ENCODE measurements at regions not wholly inside any gene's neighbourhood (a gene's known extent, or its start where the extent isn't known, plus 50 kb on each side); places are given as distances from the start of the nearest gene placed in this dataset.

GRCh38 chr16:59758848-59759247, 1024.7 kb upstream of the GOT2 start:
- Histone ChIP-seq H3K27me3 (ENCODE audit: insufficient read depth, low read depth) (peaks cover 16% of the 10 kb centered on the region), H3K27ac (no peak overlapping the region), H3K9me2 (ENCODE audit: insufficient read depth) (no peaks in the 10 kb centered on the region), H3K4me1 (replicated peaks; ENCODE audit: insufficient read depth) (no peaks in the 10 kb centered on the region), H3F3A (ENCODE audit: insufficient read depth, low read depth) (no peaks in the 10 kb centered on the region), H3K79me2 (ENCODE audit: low read depth) (no peaks in the 10 kb centered on the region), H3K4me2 (no peak overlapping the region), H3K9me3 (ENCODE audit: insufficient read depth, low read depth) (no peaks in the 10 kb centered on the region), H4K20me1 (ENCODE audit: insufficient read depth) (no peaks in the 10 kb centered on the region; the same call in 1 of the 2 replicates), H2AFZ (no peak overlapping the region), H3K4me3 (no peak overlapping the region), H3K36me3 (ENCODE audit: low read depth) (no peaks in the 10 kb centered on the region)
- no TSS peak for BruUV-seq (replicated peaks)
- POLR2A ChIA-PET (ENCODE audit: unreplicated experiment), result no interaction called here
- peak in 1 of 2 experiments; percentile 35 for DNase-seq
- CTCF ChIA-PET, result no interaction called here
- TF ChIP-seq CTCF (conservative IDR thresholded peaks at IDR 0.05), result no peak
- no peak for TF ChIP-seq EZH2 (IDR thresholded peaks at IDR 0.05; ENCODE audit: low read depth)
- intact Hi-C loops (cut with micrococcal nuclease; ENCODE audit: unreplicated experiment), result no loop called here

- Histone ChIP-seq H3K79me2 (ENCODE audit: low read depth) (no peaks in the 10 kb centered on the region), H3K4me1 (replicated peaks; ENCODE audit: insufficient read depth) (no peaks in the 10 kb centered on the region), H3K9me2 (ENCODE audit: insufficient read depth) (no peaks in the 10 kb centered on the region), H4K20me1 (ENCODE audit: insufficient read depth) (no peaks in the 10 kb centered on the region; the same call in 1 of the 2 replicates), H3K36me3 (ENCODE audit: low read depth) (no peaks in the 10 kb centered on the region), H3K4me3 (no peak overlapping the region), H3K4me2 (no peak overlapping the region), H3K27me3 (ENCODE audit: insufficient read depth, low read depth) (peaks cover 16% of the 10 kb centered on the region), H3F3A (ENCODE audit: insufficient read depth, low read depth) (no peaks in the 10 kb centered on the region), H3K27ac (no peak overlapping the region), H3K9me3 (ENCODE audit: insufficient read depth, low read depth) (no peaks in the 10 kb centered on the region), H2AFZ (no peak overlapping the region)
- ChIA-PET CTCF (no interaction called here), POLR2A (ENCODE audit: unreplicated experiment) (no interaction called here)
- no TSS peak for BruUV-seq (replicated peaks)
- TF ChIP-seq CTCF (conservative IDR thresholded peaks at IDR 0.05) (no peak), EZH2 (IDR thresholded peaks at IDR 0.05; ENCODE audit: low read depth) (no peak)
- intact Hi-C loops (cut with micrococcal nuclease; ENCODE audit: unreplicated experiment), result no loop called here
- no peak for DNase-seq
Observed at GRCh38 chr16:59754854-59755253, 1020.7 kb upstream of the GOT2 start.

GRCh38 chr16:59749662-59750336, 1015.7 kb upstream of the GOT2 start:
- DNase-seq, result no peak
- Histone ChIP-seq H3K4me2 (no peak overlapping the region), H2AFZ (no peak overlapping the region), H3K79me2 (ENCODE audit: low read depth) (no peaks in the 10 kb centered on the region), H3K36me3 (ENCODE audit: low read depth) (no peaks in the 10 kb centered on the region), H3K4me1 (replicated peaks; ENCODE audit: insufficient read depth) (no peaks in the 10 kb centered on the region), H3K4me3 (no peak overlapping the region), H3K9me2 (ENCODE audit: insufficient read depth) (no peaks in the 10 kb centered on the region), H3K27me3 (ENCODE audit: insufficient read depth, low read depth) (peaks cover 5% of the 10 kb centered on the region), H3K9me3 (ENCODE audit: insufficient read depth, low read depth) (no peaks in the 10 kb centered on the region), H4K20me1 (ENCODE audit: insufficient read depth) (no peaks in the 10 kb centered on the region), H3F3A (ENCODE audit: insufficient read depth, low read depth) (no peaks in the 10 kb centered on the region), H3K27ac (no peak overlapping the region)
- intact Hi-C loops (cut with micrococcal nuclease; ENCODE audit: unreplicated experiment), result no loop called here
- BruUV-seq (replicated peaks), result no TSS peak
- ChIA-PET POLR2A (ENCODE audit: unreplicated experiment) (no interaction called here), CTCF (no interaction called here)
- TF ChIP-seq EZH2 (IDR thresholded peaks at IDR 0.05; ENCODE audit: low read depth) (no peak), CTCF (conservative IDR thresholded peaks at IDR 0.05) (no peak)

Data from PC-9 (cell line).